SK-MEL-5 (cell line): ENCODE measurements at regions not wholly inside any gene's neighbourhood (a gene's known extent, or its start where the extent isn't known, plus 50 kb on each side); places are given as distances from the start of the nearest gene placed in this dataset.
A peak's percentile ranks its signal among the peaks of the same experiment; 100 is the strongest.

Experiments
- DNase-seq: peaks from one replicate; pipeline ENCODE4 v3.0.0-alpha.2; 2016; ENCODE audit warnings: low read depth, low spot score
- in situ Hi-C: cut with HindIII; loops from 2 replicates; pipeline ENCODE4 v1.10.0; 2016; ENCODE audit warnings: low sequenced_read_pairs, high pct_unique_total_duplicates, low pct_unique_long_range_greater_than_20kb

DNA sequence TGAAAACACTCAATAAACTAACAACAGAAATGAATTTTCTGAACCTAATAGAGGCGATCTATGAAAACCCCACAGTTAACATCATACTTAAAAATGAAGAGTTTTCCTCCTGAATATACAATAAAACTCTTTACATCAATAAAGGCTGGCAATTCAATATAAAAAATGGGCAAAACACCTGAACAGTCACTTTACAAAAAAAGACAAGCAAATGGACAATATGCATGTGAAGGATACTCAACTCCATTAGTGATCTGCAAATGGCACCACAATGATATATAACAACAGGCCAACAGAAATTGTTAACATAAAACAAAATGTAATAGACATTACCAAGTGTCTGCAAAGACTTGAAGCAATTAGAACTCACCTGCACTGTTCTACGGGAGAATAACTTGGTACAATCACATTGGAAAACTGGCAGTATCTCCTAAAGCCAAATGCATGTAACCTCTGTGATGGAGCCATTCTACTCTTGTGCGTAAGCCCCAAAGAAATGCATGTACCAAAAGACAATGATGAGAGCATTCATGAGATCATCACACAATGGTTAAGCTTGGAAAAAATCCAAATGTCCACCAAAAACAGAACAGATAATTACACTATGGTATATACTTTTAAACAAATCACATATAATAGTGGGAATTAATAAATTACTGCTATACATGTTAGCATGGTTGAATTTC, 433.4 kb upstream of the MAF start:
- DNase-seq = no peak
- in situ Hi-C loops = no loop called here

DNA sequence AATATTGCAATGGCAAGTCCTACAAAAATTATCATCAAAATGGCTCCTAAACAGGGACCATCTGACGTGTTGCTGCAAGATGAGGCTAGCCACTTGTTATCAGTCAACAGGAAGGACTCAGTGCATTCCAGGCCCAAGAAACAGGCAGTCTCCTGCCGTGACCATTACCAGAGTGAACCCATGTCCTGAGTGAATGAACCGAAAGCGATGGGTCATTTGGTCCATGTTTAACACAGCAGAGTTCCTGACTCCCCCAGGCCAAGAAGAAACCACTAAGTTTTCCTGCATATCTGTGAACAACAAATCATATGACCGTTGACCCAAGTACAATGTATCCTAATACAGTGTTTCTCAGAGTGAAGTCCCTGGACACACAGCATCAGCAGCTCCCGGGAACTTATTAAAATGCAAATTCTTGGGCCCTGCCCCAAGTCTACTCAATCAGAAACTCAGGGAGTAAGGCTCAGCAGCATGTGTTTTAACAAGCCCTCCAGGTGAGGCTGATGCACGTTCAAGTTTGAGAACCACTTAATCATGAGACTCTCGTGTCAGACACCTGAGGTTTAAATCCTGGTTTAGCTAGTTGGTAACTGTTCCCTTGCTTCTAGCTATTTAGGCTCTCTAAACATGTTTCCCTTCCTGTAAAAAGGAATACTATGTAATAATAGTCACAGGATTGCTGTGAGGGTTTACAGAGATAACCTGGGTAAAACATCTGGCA, 429.4 kb upstream of the MAF start:
- no peak for DNase-seq
- in situ Hi-C loops = no loop called here

DNA sequence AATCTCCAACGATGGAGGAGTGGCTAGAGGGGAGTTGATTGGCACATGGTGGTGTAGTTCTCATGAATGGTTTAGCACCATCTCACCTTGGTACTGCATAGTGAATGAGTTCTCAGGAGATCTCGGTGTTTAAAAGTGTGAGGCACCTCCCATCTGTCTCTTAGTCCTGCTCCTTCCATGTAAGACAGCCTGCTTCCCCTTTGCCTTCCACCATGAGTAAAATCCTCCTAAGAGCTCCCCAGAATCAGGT, 428.8 kb upstream of the MAF start:
- in situ Hi-C loops = no loop called here
- no peak for DNase-seq

DNA sequence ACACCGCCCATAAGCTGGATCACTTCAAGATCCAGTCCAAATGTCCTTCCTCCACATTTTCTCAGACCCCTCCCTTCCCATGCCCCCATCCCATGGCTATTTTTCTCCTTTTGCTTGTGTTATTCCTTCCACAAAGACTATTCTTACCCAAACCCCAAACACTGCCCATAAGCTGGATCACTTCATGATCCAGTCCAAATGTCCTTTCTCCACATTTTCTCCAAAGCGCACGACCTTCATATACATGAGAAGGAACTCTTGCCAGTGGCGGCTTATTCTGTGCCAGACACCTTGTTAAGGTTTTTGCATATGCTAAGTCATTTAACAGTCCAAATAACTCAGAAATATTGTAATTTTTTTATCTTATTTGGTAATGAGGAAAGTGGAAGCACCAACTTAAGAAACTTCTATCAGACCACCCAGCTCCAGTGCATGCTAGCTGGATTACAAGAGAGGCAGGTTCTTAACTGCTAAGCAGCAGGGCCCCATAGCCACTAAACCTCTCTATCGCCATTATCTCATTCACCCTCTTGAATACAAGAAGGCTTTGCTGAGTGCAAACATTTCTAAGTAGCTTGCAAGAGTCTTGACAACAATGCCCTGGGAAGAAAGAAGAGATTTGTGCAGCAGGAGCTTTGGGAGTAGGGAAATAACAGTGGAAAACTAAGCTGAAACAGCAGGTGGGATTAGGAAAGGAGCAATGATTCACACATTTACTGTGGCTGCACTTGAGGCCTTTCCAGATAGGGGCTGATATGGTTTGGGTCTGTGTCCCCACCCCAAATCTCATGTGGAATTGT, 428.2 kb upstream of the MAF start:
- in situ Hi-C loops = no loop called here
- DNase-seq = no peak

DNA sequence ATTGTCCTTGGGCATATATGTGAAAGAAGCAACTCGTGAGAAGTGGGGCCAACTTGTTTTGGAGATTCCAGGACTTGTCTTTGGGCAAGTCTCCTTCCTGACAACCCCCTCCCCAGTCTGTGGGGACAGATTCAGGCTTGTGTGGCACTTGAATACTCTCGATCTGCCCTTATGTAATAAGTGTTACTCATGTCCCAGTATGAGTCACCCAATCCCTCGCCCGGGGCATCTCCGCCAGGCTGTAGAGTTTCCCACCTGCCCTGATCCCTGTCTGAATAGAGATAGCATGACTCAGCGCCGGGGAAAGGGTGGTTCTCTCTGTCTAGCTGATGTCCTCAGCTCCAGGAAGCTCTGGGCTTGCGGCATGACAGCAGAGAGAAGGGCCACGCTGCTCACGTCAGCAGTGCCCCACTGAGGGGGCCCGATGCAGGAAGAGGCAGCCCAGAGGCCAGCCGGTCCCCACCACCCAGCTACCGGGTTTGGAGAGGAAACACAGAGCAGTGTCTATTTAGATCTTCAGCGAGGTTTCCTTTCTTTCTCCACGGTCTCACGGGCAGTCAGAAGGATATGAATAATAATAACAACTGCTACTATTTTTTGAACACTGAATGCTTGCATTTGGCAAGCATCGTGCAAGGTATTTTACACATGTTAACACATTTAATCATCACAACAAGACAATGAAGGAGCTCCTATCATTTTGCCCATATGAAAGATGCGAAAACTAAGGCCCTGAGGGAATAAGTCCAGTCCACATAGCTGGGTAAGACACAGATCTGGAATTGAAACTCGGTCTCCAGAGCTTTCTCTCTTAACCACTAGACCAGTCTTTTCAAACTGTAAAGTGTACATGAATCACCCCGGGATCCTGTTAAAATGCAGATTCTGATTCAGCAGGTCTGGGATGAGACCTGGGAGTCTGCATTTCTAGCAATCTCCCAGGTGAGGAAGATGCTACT, 426.7 kb upstream of the MAF start:
- in situ Hi-C loops = no loop called here
- peak; percentile 54 for DNase-seq

DNA sequence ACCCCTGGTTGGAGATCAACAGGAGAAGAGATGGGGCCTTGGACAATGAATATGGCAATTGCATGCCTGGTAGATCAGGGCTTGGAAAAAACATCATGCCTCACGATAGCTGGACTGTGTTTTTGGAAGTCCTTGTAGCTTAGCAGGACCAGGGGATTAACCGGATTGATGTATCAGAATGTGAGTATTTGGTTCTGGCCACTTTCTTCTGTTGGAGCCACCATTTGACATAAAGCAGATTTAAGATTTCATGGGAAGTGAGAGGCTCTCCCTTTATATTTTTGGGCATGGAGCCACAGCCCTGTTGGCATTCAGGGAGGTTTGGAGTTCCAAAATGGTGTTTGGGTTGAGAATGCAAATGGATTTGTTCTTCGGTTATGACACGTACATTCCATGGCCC, 424.7 kb upstream of the MAF start:
- in situ Hi-C loops = no loop called here

DNA sequence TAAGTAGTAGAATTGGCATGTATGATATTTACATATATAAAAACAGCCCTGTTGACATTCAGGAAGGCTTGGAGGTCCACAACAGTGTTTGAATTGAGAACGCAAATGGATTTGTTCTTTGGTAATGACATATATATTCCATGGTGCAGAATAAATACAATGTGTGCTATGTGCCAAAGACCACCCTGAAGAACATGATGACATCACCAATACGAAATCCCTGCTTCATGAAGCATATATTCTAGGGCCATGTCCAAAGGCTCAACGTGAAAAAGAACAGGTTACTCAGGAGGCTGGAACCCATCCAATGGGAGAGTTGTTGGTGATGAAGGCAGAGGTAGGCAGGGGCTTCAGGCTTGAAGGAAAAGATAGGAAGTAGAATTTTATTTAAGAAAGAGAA, 423.9 kb upstream of the MAF start:
- in situ Hi-C loops = no loop called here
- DNase-seq = no peak

More for the DNA sequence above, 424.7 kb upstream of the MAF start:
- no peak for DNase-seq

DNA sequence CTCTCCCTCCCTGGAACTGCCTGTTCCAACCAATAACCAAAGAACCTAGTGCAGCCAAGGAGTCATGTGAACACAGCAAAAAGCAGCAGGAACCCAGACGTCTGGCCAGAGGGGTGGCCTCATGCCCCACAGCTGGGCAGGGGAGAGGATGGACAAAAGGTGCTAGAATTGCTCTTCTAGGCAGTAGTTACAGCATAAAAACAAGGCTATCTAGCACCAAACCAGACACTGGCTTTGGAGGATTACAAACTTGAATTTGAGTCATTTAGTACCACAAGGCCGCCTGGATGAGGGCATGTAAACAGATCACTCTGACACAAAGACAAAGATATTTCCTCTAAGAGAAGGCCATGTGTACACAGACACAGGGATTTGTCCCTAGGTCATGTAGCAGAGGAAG, 423.3 kb upstream of the MAF start:
- no peak for DNase-seq

DNA sequence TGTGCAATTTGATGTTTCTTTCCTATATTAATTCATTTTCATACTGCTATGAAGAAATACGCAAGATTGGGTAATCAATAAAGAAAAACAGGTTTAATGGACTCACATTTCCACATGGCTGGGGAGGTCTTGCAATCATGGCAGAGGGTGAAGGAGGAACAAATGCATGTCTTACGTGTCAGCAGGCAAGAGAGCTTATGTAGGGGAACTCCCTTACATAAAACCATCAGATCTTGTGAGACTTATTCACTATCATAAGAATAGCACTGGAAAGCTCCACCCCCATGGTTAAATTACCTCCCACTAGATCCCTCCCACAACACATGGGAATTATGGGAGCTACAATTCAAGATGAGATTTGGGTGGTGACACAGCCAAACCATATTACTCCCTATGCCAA, 418.9 kb upstream of the MAF start:
- in situ Hi-C loops = no loop called here

More for the DNA sequence above, 423.3 kb upstream of the MAF start:
- in situ Hi-C loops = no loop called here

DNA sequence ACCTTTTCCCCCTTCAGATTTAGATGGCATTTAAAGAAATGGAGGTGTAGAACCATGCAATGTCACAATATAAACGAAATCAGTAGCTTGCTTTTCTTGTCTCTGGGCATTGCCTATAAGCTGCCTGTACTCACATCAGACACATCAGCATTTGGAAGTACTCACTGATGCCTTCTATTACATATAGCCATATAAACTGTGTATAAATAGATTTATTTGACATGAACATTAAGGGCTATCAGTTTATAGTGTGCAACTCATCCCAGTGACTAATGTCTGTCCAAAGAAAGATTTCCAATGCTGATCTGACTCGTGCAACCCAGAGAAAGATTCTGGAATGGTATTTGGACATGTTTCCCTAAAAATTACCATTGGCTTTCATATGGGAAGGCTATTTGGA, 417.9 kb upstream of the MAF start:
- in situ Hi-C loops = no loop called here
- no peak for DNase-seq

More for the DNA sequence above, 418.9 kb upstream of the MAF start:
- DNase-seq = no peak

DNA sequence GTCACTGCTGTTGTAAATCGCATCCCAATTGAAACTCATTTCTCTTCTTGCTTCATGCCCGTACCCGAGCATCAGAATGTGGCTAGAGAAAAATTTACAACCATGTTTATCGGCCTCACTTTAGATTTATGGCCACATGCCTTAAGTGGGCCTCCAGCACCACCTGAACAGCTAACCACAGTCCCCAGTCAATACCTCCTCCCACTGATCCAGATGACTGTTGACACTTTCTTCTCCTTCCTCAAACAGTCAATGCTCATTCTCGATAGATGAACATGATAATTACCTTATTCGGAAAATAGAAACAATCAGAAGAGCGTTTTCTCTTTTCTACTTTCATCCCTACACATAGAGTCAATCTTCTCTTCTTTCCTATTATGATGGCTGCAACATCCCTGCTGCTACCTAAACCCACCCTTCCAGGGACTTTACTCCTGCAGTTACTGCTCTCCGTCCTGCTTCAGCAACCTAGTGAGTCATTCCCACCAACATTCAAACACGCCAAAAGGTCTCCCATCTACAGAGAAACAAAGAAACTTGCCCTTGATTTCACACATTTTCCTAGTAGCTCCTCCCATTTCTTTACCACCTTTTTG, 416.3 kb upstream of the MAF start:
- in situ Hi-C loops = no loop called here
- no peak for DNase-seq

DNA sequence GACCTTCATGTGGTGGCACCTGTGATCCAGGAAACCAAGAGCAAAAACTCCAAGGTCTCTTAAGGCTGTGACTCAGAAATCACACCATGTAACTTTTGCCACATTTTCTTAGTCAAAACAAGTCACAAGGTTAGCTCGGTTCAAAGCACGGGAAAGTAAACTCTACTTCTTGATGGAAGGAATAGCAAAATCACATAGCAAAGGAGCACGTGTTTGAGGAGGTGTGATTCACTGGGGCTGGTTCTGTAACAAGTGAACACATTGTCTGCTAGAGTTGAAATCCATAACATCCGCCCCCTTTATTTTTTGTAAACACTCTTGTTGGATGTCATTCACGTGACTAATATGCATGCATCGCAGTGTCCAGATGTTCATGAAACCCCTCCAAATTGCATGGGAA, 415.0 kb upstream of the MAF start:
- no peak for DNase-seq

DNA sequence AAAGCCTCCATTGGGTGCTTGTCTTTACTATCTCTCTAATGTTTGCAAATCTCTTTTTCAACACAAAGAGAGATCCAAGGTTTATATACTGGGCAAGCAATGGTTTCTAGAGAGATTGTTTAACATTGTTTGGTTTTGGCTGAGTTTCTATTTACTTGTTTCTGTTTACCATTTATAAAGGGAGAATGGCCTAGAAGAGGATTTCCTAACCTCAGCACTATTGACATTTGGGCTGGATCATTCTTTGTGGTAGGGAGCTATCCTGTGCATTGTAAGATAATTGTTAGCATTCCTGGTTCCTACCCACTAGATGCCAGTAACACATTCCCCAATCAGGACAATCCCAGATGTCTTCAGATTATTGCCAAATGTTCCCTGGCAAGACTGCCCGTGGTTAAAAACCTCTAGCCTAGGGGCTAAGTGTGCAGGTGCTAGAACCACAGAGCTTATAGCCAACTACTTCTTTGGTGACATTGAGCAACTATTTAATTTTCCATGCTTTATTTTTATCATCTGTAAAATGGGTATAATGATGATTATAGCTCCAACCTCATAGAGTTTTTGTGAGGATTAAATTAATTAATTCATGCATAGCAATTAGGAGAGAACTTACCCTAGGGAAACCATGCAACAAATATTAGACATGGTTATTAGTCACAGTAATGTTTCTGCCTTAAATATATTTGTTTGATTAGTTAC, 413.9 kb upstream of the MAF start:
- DNase-seq = no peak
- in situ Hi-C loops = no loop called here

More for the DNA sequence above, 415.0 kb upstream of the MAF start:
- in situ Hi-C loops = no loop called here

DNA sequence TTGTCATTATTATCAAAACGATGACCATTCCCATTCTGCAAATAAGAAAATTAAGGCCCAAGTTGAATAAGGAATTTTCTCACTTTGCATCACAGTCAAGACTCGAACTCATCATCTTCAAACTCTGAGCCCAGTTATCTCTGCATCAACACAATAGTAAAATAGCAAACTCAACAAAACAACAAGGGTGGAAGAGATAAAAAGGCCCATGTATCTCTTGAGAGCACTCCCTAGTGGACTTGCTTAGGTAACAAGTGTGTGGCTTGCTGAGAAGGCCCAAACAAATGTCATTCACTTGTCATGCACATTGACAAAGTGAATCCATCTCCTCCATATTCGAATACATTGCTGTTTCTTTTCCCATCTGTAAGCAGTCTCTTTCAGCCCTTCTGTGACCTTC, 412.0 kb upstream of the MAF start:
- DNase-seq = no peak
- in situ Hi-C loops = no loop called here

DNA sequence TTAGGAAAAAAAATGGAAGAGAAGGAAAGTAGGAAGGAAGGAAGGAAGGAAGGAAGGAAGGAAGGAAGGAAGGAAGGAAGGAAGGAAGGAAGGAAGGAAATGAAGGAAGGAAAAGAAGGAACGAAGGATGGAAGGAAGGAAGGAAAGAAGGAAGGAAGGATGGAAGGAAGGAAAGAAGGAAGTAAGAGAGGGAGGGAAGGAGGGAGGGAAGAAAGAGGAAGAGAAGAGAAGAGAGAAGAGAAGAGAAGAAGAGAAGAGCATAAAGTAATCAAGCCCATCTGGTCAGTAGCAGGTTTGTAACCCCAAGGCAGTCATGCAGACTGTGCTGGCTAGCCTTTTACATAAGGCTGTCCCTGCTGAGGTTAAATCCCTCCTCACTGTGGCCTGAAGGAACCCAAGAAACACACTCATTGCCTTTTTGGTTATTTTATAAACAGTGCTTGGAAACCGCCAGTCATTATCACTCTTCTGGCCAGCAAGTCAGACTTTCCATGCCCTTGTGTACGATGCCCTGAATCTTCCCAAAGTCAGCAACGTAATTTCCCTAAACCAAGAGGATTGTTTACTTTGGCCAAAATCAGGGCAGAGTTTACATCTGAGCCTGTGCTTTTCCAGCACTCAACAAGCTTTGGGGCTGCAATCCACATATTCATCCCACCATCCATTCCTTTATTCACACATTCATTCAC, 409.6 kb upstream of the MAF start:
- no peak for DNase-seq
- in situ Hi-C loops = no loop called here

DNA sequence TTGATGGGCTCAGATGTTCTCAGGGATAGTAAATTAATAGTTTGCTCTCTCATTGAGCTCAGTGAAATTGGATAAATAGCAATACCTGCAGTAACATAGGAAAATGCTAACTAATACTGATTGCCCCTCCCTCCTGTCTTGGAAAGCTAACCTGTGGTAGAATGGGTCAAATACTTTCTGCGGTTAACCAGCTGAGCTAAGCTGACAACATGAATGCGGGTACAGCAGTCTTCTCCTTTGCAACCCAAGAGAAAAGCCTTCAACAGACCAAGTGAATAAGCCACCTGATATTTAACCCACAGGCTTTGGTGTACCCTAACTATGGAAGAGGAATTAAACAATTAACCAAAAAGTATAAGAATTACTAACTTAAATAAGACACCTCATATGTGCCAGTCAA, 408.3 kb upstream of the MAF start:
- DNase-seq = no peak
- in situ Hi-C loops = no loop called here
